ENCODE measurements at regions not wholly inside any gene's neighbourhood (a gene's known extent, or its start where the extent isn't known, plus 50 kb on each side); places are given as distances from the start of the nearest gene placed in this dataset.
A peak's percentile ranks its signal among the peaks of the same experiment; 100 is the strongest.

DNA sequence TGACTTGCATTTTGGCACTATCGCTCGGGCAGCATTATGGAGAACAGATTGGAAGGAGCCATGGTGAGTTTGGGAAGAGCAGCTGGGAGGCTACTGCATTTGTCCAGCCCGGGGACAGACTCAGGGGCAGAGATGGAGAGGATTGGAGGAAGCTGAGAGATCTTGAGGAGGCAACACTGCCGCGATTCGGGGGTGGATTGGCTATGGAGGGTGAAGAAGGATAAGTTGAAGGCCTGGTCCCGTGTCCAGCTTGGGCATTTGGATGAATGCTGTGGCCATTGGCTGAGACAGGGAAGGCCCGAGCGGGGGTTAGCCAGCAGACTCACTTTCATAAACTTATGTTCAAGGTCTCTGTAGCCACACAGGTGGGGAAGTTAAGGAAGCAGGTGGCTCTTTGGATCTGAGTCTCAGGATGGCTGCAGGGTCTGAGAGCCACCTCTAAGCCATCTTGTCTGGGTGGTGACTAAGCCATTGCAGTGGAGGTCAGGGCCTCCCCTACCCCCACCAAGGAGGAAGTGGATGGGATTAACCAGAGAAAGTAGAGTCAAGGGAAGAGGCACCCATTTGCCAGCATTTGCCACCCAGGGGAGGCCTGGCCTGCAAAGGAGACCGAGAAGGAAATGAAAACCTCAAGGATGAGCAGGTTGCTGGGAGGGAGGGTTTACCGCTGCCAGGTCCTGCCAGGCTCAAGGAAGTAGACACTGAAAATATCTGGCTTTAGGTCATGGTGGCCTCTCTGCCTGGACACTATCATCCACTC lies 144.0 kb upstream of the TLE3 start:
- Histone ChIP-seq H3K27ac (no peak overlapping the region), H3K27me3 (no peaks in the 10 kb centered on the region), H3K36me3 (no peaks in the 10 kb centered on the region), H3K9me3 (no peaks in the 10 kb centered on the region), H3K4me3 (no peak overlapping the region), H3K4me1 (ENCODE audit: insufficient read depth) (no peaks in the 10 kb centered on the region)
- DNase-seq: peak in 1 of 5 donors; percentile 7
- no peak for TF ChIP-seq EP300 (IDR thresholded peaks at IDR 0.05)
- TF ChIP-seq, protein P1, sequence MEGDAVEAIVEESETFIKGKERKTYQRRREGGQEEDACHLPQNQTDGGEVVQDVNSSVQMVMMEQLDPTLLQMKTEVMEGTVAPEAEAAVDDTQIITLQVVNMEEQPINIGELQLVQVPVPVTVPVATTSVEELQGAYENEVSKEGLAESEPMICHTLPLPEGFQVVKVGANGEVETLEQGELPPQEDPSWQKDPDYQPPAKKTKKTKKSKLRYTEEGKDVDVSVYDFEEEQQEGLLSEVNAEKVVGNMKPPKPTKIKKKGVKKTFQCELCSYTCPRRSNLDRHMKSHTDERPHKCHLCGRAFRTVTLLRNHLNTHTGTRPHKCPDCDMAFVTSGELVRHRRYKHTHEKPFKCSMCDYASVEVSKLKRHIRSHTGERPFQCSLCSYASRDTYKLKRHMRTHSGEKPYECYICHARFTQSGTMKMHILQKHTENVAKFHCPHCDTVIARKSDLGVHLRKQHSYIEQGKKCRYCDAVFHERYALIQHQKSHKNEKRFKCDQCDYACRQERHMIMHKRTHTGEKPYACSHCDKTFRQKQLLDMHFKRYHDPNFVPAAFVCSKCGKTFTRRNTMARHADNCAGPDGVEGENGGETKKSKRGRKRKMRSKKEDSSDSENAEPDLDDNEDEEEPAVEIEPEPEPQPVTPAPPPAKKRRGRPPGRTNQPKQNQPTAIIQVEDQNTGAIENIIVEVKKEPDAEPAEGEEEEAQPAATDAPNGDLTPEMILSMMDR (IDR thresholded peaks at IDR 0.05): no peak
- TF ChIP-seq POLR2A (IDR thresholded peaks at IDR 0.05): no peak
- 91 to 95% (median 95%) methylated on average over 11 of the region's 11 CpGs for WGBS, 3 donors
- intact Hi-C loops (cut with DNase I): no loop called here

DNA sequence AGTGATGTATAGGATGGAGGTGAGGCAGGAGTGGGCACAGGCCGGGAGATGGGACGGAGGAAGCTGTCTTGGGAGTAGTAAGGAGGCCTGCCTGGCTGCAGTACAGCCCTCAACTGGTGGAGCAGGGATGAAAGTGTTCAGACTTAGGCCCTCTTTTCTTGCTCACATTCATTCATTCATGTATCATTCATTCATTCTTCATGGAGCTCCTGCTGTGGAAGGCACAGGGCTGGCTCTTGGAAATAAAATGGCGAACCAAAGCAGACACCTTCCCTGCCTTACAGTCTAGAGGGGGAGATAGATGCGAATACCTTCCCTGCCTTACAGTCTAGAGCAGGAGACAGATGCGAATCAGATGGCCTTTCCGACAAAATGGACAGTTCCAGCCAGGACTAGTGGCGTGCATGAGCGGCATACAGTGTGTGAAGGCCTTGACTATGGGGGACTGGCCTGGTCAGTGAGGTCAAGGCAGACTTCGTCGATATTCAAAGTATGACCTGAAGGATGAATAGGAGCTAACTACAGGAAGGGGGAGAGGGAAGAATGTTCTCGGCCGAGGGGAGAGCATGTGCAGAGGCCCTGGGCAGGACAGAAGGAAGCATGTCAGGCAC lies 143.2 kb upstream of the TLE3 start:
- Histone ChIP-seq H3K4me3 (no peak overlapping the region), H3K4me1 (ENCODE audit: insufficient read depth) (no peaks in the 10 kb centered on the region), H3K36me3 (no peaks in the 10 kb centered on the region), H3K27me3 (no peaks in the 10 kb centered on the region), H3K9me3 (no peaks in the 10 kb centered on the region), H3K27ac (no peak overlapping the region)
- 93 to 96% (median 95%) methylated on average over 12 of the region's 12 CpGs for WGBS, 3 donors
- DNase-seq: peak in 1 of 5 donors; percentile 12
- no peak for TF ChIP-seq POLR2A (IDR thresholded peaks at IDR 0.05)
- TF ChIP-seq EP300 (IDR thresholded peaks at IDR 0.05): no peak
- TF ChIP-seq, protein P1 (IDR thresholded peaks at IDR 0.05): no peak
- intact Hi-C loops (cut with DNase I): no loop called here

DNA sequence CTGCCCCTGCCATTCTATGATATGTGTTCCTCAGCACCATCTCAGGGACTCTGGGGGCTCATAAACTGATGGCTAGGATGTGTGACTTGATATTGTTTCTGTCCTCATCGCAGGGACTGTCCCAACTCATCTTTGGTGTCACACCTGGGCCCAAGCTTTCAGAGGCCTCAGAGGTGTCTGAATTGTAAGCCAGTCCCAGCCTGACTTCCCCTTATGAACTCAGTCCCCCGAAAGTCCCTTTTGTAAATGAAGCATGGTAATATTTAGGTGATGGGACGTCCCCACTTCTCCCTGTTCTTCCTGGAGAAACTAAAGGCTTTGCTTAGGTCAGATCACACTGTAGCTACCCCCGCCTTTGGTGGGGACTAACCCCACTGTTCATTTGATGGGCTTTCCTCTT lies 142.4 kb upstream of the TLE3 start:
- TF ChIP-seq EP300 (IDR thresholded peaks at IDR 0.05) (no peak), POLR2A (IDR thresholded peaks at IDR 0.05) (no peak)
- TF ChIP-seq, protein P1 (IDR thresholded peaks at IDR 0.05): no peak
- WGBS, 3 donors: 75 to 96% (median 94%) methylated on average over 4 of the region's 4 CpGs
- DNase-seq: no peak

DNA sequence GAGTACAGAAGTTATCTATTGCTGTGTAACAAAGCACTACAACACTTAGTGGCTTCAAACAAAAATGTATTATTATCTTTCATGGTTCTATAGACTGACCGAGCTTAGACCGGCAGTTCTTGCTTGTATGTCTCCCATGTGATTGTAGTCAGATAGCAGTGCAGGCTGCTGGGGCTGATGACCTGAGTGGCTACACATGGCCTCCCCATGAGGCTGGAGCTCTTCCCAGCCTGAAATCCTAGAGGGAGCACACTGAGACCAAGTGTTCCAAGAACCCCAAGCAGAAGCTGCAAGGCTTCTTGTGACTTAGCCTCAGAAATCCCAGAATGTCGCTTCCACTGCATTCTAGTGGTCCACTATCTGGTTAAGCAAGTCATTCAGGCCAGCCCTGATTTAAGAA lies 141.2 kb upstream of the TLE3 start:
- Histone ChIP-seq H3K27me3 (no peaks in the 10 kb centered on the region), H3K27ac (no peak overlapping the region), H3K4me3 (no peak overlapping the region), H3K4me1 (ENCODE audit: insufficient read depth) (no peaks in the 10 kb centered on the region), H3K36me3 (no peaks in the 10 kb centered on the region), H3K9me3 (no peaks in the 10 kb centered on the region)
- intact Hi-C loops (cut with DNase I): no loop called here
- peak in 1 of 5 donors; percentile 5 for DNase-seq
- TF ChIP-seq EP300 (IDR thresholded peaks at IDR 0.05): no peak
- TF ChIP-seq POLR2A (IDR thresholded peaks at IDR 0.05): no peak
- TF ChIP-seq, protein P1 (IDR thresholded peaks at IDR 0.05): no peak
- WGBS, 3 donors: 85 to 99% (median 95%) methylated on average over 3 of the region's 3 CpGs

More for the DNA sequence above, 142.4 kb upstream of the TLE3 start:
- Histone ChIP-seq H3K27me3 (no peaks in the 10 kb centered on the region), H3K4me1 (ENCODE audit: insufficient read depth) (no peaks in the 10 kb centered on the region), H3K27ac (no peak overlapping the region), H3K4me3 (no peak overlapping the region), H3K9me3 (no peaks in the 10 kb centered on the region), H3K36me3 (no peaks in the 10 kb centered on the region)
- intact Hi-C loops (cut with DNase I): no loop called here
